ENCODE measurements at regions not wholly inside any gene's neighbourhood (a gene's known extent, or its start where the extent isn't known, plus 50 kb on each side); places are given as distances from the start of the nearest gene placed in this dataset.

DNA sequence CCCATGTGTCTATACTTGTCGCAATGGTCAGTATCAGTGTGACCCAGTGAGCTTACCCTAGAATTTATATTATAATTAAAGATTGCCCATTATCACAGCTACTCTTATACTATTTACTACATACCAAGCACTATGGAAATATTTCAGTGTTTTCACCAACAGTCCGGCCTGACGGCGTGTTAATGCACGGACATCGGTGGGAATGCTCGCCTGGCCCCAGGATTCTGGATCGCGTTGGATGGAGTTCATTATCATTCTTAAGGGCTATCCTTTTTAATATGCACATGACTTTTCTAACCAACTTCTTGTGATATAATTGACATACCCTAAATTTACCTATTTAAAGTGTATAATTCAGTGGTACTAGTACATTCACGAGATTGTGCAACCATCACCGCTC is 51.8 kb upstream of the AFDN start:
- DNase-seq (ENCODE audit: low spot score): no peak

- no peak for DNase-seq (ENCODE audit: low spot score)
Measured at GRCh38 chr6:167776906-167777627, 49.6 kb upstream of the AFDN start.
